PC-3 (cell line): ENCODE measurements at regions not wholly inside any gene's neighbourhood (a gene's known extent, or its start where the extent isn't known, plus 50 kb on each side); places are given as distances from the start of the nearest gene placed in this dataset.

Experiments used
- ATAC-seq: fragments of 200-7000 bp; cut with Tn5 transposase; 2 replicates; pipeline ENCODE4 v1.9.1; 2020; ENCODE audit warnings: mild to moderate bottlenecking, moderate library complexity
- BruUV-seq: library from RNA; stranded (reverse); fragments of 400-500 nt; replicated peaks from 2 replicates; lab custom pipeline; 2021; lab: Mats Ljungman, UMichigan
- CTCF ChIA-PET: fragments of 300-600 bp; sonication (Branson Sonifier 250); formaldehyde crosslinking; loops from one replicate; lab custom pipeline; 2022; ENCODE audit warnings: antibody characterized with exemption; lab: Charles Lee
- POLR2A ChIA-PET: fragments of 300-600 bp; sonication (Branson Sonifier 250); formaldehyde crosslinking; loops from one replicate; lab custom pipeline; 2022; ENCODE audit warnings: antibody characterized with exemption; ENCODE audit not compliant: unreplicated experiment; lab: Charles Lee
- DNase-seq: peaks from one replicate; pipeline ENCODE4 v3.0.0-alpha.2; 2015
- H2AFZ ChIP-seq: fragments of 300-600 bp; sonication (generic); 2 replicates; pipeline ENCODE4 v1.6.0; 2016; ENCODE audit warnings: antibody characterized with exemption, low read length
- H3F3A ChIP-seq: fragments of 300-600 bp; sonication (generic); one replicate; pipeline ENCODE4 v1.6.0; 2017; ENCODE audit warnings: antibody characterized with exemption, low read length, control low read depth, mild to moderate bottlenecking; ENCODE audit not compliant: unreplicated experiment
- H3K27ac ChIP-seq: fragments of 300-600 bp; sonication (generic); 2 replicates; pipeline ENCODE4 v1.5.1; 2016; ENCODE audit warnings: mild to moderate bottlenecking, low read length
- H3K27me3 ChIP-seq: fragments of 300-600 bp; sonication (generic); 2 replicates; pipeline ENCODE4 v1.6.1; 2016; ENCODE audit warnings: low read length, mixed read lengths
- H3K36me3 ChIP-seq: fragments of 300-600 bp; sonication (generic); 2 replicates; pipeline ENCODE4 v1.6.1; 2016; ENCODE audit warnings: low read depth, mixed run types, low read length, mixed read lengths
- H3K4me1 ChIP-seq: fragments of 300-600 bp; sonication (generic); 2 replicates; pipeline ENCODE4 v1.5.1; 2016; ENCODE audit warnings: low read length; ENCODE audit not compliant: insufficient read depth
- H3K4me2 ChIP-seq: fragments of 300-600 bp; sonication (generic); 2 replicates; pipeline ENCODE4 v1.6.0; 2016; ENCODE audit warnings: low read length
- H3K4me3 ChIP-seq: fragments of 300-600 bp; sonication (generic); 2 replicates; pipeline ENCODE4 v1.5.1; 2016; ENCODE audit warnings: mild to moderate bottlenecking, low read length, mixed read lengths
- H3K79me2 ChIP-seq: fragments of 300-600 bp; sonication (generic); 2 replicates; pipeline ENCODE4 v1.6.1; 2017; ENCODE audit warnings: low read length, mixed read lengths
- H3K9ac ChIP-seq: fragments of 300-600 bp; sonication (generic); 2 replicates; pipeline ENCODE4 v1.6.0; 2016; ENCODE audit warnings: mild to moderate bottlenecking, low read length
- H3K9me2 ChIP-seq: fragments of 300-600 bp; sonication (generic); replicated peaks from 2 replicates; pipeline ENCODE4 v1.6.1; 2016; ENCODE audit warnings: mixed run types, low read length, mixed read lengths
- H3K9me3 ChIP-seq: fragments of 300-600 bp; sonication (generic); 2 replicates; pipeline ENCODE4 v1.6.1; 2016; ENCODE audit warnings: low read length, mixed read lengths
- H4K20me1 ChIP-seq: fragments of 300-600 bp; sonication (generic); 2 replicates; pipeline ENCODE4 v1.6.1; 2016; ENCODE audit warnings: low read length, mixed read lengths
- CTCF ChIP-seq: fragments of 300-600 bp; sonication (generic); conservative IDR thresholded peaks from 2 replicates; pipeline ENCODE4 v1.5.1; 2017; ENCODE audit warnings: antibody characterized with exemption, low read depth, mild to moderate bottlenecking, low read length
- EZH2 ChIP-seq: fragments of 300-600 bp; sonication (generic); IDR thresholded peaks from one replicate; pipeline ENCODE4 v1.6.1; 2017; ENCODE audit warnings: antibody characterized with exemption, mild to moderate bottlenecking, low read length; ENCODE audit not compliant: unreplicated experiment
- EZH2phosphoT487 ChIP-seq: fragments of 300-600 bp; sonication (generic); IDR thresholded peaks from 2 replicates; pipeline ENCODE4 v1.6.1; 2018; ENCODE audit warnings: mild to moderate bottlenecking, antibody characterized with exemption, low read length, borderline replicate concordance
- intact Hi-C: fragments of 100-400 bp; cut with micrococcal nuclease; formaldehyde crosslinking; loops from 2 replicates; pipeline ENCODE4 v1.9.0; 2023

GRCh38 chr5:93209476-93209875 is 371.5 kb downstream of the NR2F1-AS1 start:
- ChIA-PET POLR2A (no interaction called here), CTCF (no interaction called here)
- Histone ChIP-seq H3K27ac (no peak overlapping the region), H3K27me3 (no peaks in the 10 kb centered on the region), H3K4me1 (no peaks in the 10 kb centered on the region), H3F3A (no peaks in the 10 kb centered on the region), H3K9me3 (no peaks in the 10 kb centered on the region), H3K9me2 (0 out of 2 replicates have a peak, but pooled peaks cover 4% of the 10 kb centered on the region), H3K4me2 (no peak overlapping the region), H2AFZ (no peak overlapping the region), H3K79me2 (no peaks in the 10 kb centered on the region), H3K4me3 (no peak overlapping the region), H3K9ac (no peak overlapping the region), H4K20me1 (no peaks in the 10 kb centered on the region), H3K36me3 (no peaks in the 10 kb centered on the region)
- BruUV-seq, result no TSS peak
- intact Hi-C loops, result no loop called here
- DNase-seq (no peak), ATAC-seq (no peak)
- TF ChIP-seq EZH2 (no peak), EZH2phosphoT487 (no peak)

- no peak overlapping the region for H3K4me2 ChIP-seq
- H3K4me3 ChIP-seq, result no peak overlapping the region
- H3K27me3 ChIP-seq, result no peaks in the 10 kb centered on the region
- H3F3A ChIP-seq, result no peaks in the 10 kb centered on the region
- H3K4me1 ChIP-seq, result no peaks in the 10 kb centered on the region
- POLR2A ChIA-PET, result no interaction called here
- no peaks in the 10 kb centered on the region for H3K9me3 ChIP-seq
- H3K27ac ChIP-seq, result no peak overlapping the region
- CTCF ChIA-PET, result no interaction called here
- intact Hi-C loops, result no loop called here
- ATAC-seq (no peak), DNase-seq (no peak)
- H2AFZ ChIP-seq, result no peak overlapping the region
- no peak overlapping the region for H3K9ac ChIP-seq
- TF ChIP-seq EZH2phosphoT487 (no peak), EZH2 (no peak), CTCF (no peak)
- 0 out of 2 replicates have a peak, but pooled peaks cover 4% of the 10 kb centered on the region for H3K9me2 ChIP-seq
- no TSS peak for BruUV-seq
- H3K79me2 ChIP-seq, result no peaks in the 10 kb centered on the region
- H3K36me3 ChIP-seq, result no peaks in the 10 kb centered on the region
- no peaks in the 10 kb centered on the region for H4K20me1 ChIP-seq
These were observed 372.8 kb downstream of the NR2F1-AS1 start for GRCh38 chr5:93208141-93208751.

- Histone ChIP-seq H3K9ac (no peak overlapping the region), H3K4me1 (no peaks in the 10 kb centered on the region), H3K4me3 (no peak overlapping the region), H4K20me1 (no peaks in the 10 kb centered on the region), H3K27ac (no peak overlapping the region), H3K4me2 (no peak overlapping the region), H3K9me2 (0 out of 2 replicates have a peak, but pooled peaks cover 4% of the 10 kb centered on the region), H3K36me3 (no peaks in the 10 kb centered on the region), H3K27me3 (no peaks in the 10 kb centered on the region), H2AFZ (no peak overlapping the region), H3K9me3 (no peaks in the 10 kb centered on the region), H3F3A (no peaks in the 10 kb centered on the region), H3K79me2 (no peaks in the 10 kb centered on the region)
- intact Hi-C loops, result no loop called here
- TF ChIP-seq EZH2phosphoT487 (no peak), CTCF (no peak), EZH2 (no peak)
- CTCF ChIA-PET, result no interaction called here
- BruUV-seq, result no TSS peak
- DNase-seq (no peak), ATAC-seq (no peak)
- POLR2A ChIA-PET, result no interaction called here
These were observed 374.8 kb downstream of the NR2F1-AS1 start for GRCh38 chr5:93206203-93206602.
